ENCODE measurements at regions not wholly inside any gene's neighbourhood (a gene's known extent, or its start where the extent isn't known, plus 50 kb on each side); places are given as distances from the start of the nearest gene placed in this dataset.
"Not testable (repeated sequence)": the region's sequence is repeated elsewhere in the genome, so short reads cannot be mapped to it uniquely, and the experiment has no call there.

DNA sequence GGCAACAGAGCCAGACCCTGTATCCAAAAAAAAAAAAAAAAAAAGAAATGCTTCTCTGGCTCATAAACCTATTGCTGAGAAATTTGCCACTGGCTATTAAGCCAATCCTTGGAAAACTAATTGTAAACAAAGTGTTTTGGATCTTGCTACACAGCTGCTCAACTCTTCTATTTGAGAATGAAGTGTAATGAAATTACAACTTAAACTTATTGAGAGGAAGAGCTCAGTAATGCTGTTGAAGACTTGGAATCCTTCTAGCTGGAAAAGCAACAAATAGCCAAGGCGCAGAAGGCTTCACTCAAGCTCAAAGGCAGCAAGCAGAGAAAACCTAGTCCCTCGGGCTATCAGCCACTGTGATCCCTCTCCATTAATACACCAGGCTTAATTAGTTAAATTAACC is 99.6 kb upstream of the ZNF438 start:
- DNase-seq, result no peak
- no peaks in the 10 kb centered on the region for H3K27me3 Mint-ChIP-seq
- no peaks in the 10 kb centered on the region for H3K9me3 Mint-ChIP-seq
- peaks cover 30% of the 10 kb centered on the region for H3K4me1 Mint-ChIP-seq
- CTCF ChIA-PET, result interaction anchor here (1.1 to 1.2 kb wide), 2 partner anchors 9 to 47 kb away, joined by 3 to 5 read pairs; no protein-coding TSS in a partner anchor
- no peaks in the 10 kb centered on the region for H3K36me3 Mint-ChIP-seq
- no peak overlapping the region for H3K4me3 Mint-ChIP-seq
- H3K27ac Mint-ChIP-seq, result no peak overlapping the region

- H3K9me3 Mint-ChIP-seq, result no peaks in the 10 kb centered on the region
- H3K4me3 Mint-ChIP-seq, result peak overlapping the region; percentile 47
- peak overlapping the region; percentile 20 for H3K27ac Mint-ChIP-seq
- H3K36me3 Mint-ChIP-seq, result no peaks in the 10 kb centered on the region
- H3K4me1 Mint-ChIP-seq, result peaks cover 45% of the 10 kb centered on the region
- H3K27me3 Mint-ChIP-seq, result no peaks in the 10 kb centered on the region
- CTCF ChIA-PET, result no interaction called here
- no peak for DNase-seq
Measured at GRCh38 chr10:31132681-31133244, 101.1 kb upstream of the ZNF438 start.

- Mint-ChIP-seq H3K9me3 (no peaks in the 10 kb centered on the region), H3K36me3 (no peaks in the 10 kb centered on the region), H3K4me1 (peaks cover 46% of the 10 kb centered on the region), H3K27ac (peak overlapping the region; percentile 65), H3K27me3 (no peaks in the 10 kb centered on the region), H3K4me3 (peak overlapping the region; percentile 47)
- CTCF ChIA-PET, result no interaction called here
- no peak for DNase-seq
Measured at GRCh38 chr10:31133251-31133791, 101.7 kb upstream of the ZNF438 start.

DNA sequence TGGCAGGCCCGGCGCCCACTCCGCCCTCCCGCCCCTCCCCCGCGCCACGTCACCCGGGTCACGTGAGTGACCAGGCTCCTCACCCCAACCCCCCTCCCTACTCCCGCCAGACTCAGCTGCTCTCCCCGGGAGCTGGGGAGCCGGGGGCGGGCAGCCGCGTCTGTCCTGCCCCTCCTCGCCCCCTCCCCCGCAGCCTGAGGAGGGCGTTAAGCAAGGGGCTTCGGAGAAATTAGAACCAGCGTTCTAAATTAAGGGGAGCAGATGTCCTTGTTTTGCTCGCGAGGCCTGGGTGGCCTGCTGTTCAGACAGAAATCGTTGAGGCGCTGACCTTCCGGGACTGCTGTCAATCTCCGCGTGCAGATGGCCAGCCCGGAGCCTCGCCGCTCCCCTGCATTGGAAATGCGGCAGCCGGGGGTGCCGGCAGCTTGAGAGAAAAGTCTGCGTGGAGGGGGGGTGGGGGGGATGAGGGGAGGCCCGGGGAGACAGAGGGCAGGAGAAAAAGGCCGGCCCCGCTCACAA is 102.2 kb upstream of the ZNF438 start:
- H3K27ac Mint-ChIP-seq, result peak overlapping the region; percentile 68
- H3K27me3 Mint-ChIP-seq, result no peaks in the 10 kb centered on the region
- peak; percentile 76 for DNase-seq
- peak overlapping the region; percentile 47 for H3K4me3 Mint-ChIP-seq
- H3K9me3 Mint-ChIP-seq, result no peaks in the 10 kb centered on the region
- no peaks in the 10 kb centered on the region for H3K36me3 Mint-ChIP-seq
- H3K4me1 Mint-ChIP-seq, result peaks cover 46% of the 10 kb centered on the region
- CTCF ChIA-PET, result no interaction called here

GRCh38 chr10:31134311-31134952 is 102.8 kb upstream of the ZNF438 start:
- Mint-ChIP-seq H3K27ac (peak overlapping the region; percentile 87), H3K4me1 (peaks cover 46% of the 10 kb centered on the region), H3K36me3 (no peaks in the 10 kb centered on the region), H3K9me3 (no peaks in the 10 kb centered on the region), H3K4me3 (peak overlapping the region; percentile 66), H3K27me3 (no peaks in the 10 kb centered on the region)
- peak; percentile 24 for DNase-seq
- CTCF ChIA-PET, result no interaction called here

GRCh38 chr10:31135171-31135570 is 103.5 kb upstream of the ZNF438 start:
- peak overlapping the region; percentile 66 for H3K4me3 Mint-ChIP-seq
- H3K9me3 Mint-ChIP-seq, result no peaks in the 10 kb centered on the region
- H3K27ac Mint-ChIP-seq, result peak overlapping the region; percentile 87
- peaks cover 46% of the 10 kb centered on the region for H3K4me1 Mint-ChIP-seq
- DNase-seq, result no peak
- CTCF ChIA-PET, result interaction anchor here (1.3 kb wide), 1 partner anchor 51 kb away, joined by 5 read pairs; no protein-coding TSS in a partner anchor
- H3K27me3 Mint-ChIP-seq, result no peaks in the 10 kb centered on the region
- no peaks in the 10 kb centered on the region for H3K36me3 Mint-ChIP-seq

DNA sequence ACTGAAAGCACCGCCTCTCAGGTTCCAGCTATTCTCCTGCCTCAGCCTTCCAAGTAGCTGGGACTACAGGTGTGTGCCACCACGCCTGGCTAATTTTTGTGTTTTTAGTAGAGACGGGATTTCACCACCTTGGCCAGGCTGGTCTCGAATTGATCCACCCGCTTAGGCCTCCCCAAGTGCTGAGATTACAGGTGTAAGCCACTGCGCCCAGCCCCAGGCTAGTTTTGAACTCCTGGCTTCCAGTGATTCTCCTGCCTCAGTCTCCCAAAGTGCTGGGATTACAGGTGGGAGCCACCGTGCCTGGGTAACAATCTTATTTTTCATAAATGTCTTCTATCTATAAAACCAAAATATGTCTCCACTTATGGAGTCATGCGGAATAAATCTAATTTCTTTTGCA is 104.1 kb upstream of the ZNF438 start:
- H3K9me3 Mint-ChIP-seq, DNase-seq, H3K27me3 Mint-ChIP-seq, H3K36me3 Mint-ChIP-seq, H3K4me3 Mint-ChIP-seq: not testable (repeated sequence)
- Mint-ChIP-seq H3K27ac (peak overlapping the region; percentile 87), H3K4me1 (peaks cover 46% of the 10 kb centered on the region)
- CTCF ChIA-PET, result interaction anchor here (1.3 kb wide), 1 partner anchor 52 kb away, joined by 5 read pairs; no protein-coding TSS in a partner anchor

DNA sequence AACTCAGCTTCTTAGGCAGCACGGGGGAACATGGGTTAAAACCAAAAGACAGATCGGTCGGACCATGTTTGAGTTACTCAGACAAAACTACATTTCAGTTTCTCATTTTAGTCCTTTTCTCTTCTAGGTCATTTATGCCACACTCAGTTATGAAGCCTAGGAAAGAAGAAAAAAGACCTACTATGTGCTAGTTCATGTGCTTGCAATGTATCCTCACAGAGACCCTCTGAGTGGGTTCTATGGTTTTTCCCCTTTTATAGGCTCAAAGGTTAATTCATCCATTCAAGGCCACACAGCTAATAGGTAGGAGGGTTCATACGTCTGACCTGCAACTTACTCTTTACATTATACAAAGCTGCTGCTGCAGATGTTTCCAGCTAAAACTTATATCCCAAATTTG is 104.7 kb upstream of the ZNF438 start:
- Mint-ChIP-seq H3K36me3 (no peaks in the 10 kb centered on the region), H3K4me3 (no peak overlapping the region), H3K27ac (peak overlapping the region; percentile 82), H3K4me1 (peaks cover 46% of the 10 kb centered on the region), H3K9me3 (no peaks in the 10 kb centered on the region), H3K27me3 (no peaks in the 10 kb centered on the region)
- CTCF ChIA-PET, result interaction anchor here (1.3 kb wide), 1 partner anchor 53 kb away, joined by 5 read pairs; no protein-coding TSS in a partner anchor
- no peak for DNase-seq

- Mint-ChIP-seq H3K9me3 (no peaks in the 10 kb centered on the region), H3K4me3 (no peak overlapping the region), H3K27ac (peak overlapping the region; percentile 82), H3K4me1 (peaks cover 46% of the 10 kb centered on the region), H3K27me3 (no peaks in the 10 kb centered on the region), H3K36me3 (no peaks in the 10 kb centered on the region)
- CTCF ChIA-PET, result no interaction called here
- DNase-seq, result peak; percentile 25
Measured at GRCh38 chr10:31136930-31137885, 105.5 kb upstream of the ZNF438 start.

DNA sequence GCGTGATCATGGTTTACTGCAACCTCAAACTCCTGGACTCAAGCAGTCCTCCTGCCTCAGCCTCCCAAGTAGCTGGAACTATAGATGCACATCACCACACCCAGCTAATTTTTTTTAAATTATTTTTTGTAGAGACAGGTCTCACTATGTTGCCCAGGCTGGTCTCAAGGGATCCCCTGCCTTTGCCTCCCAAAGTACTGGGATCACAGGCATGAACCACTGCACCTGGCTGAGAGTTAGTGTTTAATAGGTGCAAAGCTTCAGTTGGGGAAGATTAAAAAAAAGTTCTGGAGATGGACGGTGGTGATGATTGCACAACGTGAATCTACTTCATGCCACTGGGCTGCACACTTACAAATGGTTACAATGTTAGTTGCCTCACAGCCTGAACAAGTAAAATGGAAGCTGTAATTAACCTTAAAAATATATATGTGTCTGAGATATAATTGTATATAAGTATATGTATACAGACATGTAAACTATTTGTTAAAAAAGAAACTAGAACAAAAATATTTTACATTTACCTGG is 106.4 kb upstream of the ZNF438 start:
- Mint-ChIP-seq H3K27ac (no peak overlapping the region), H3K27me3 (no peaks in the 10 kb centered on the region), H3K4me1 (peaks cover 42% of the 10 kb centered on the region), H3K36me3 (no peaks in the 10 kb centered on the region), H3K4me3 (no peak overlapping the region), H3K9me3 (no peaks in the 10 kb centered on the region)
- CTCF ChIA-PET, result no interaction called here
- DNase-seq, result no peak

DNA sequence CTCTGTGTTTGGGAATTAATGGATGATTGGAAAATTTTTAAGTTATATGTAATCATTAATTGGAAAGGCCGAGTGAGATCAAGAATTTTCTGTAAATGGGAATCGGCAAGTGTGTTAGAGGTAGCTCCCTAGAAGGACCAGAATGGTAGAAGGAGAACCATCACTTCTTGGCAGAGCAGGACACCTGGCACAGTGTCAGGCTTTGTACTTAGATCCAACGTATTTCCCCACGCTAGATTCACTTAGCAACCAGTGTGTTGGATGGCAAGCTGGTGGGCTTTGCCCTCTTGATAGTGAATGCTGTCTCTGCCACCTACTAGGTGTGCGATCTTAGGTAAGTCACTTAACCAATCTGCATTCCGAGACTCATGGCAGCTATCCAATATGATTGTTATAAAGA is 107.8 kb upstream of the ZNF438 start:
- H3K9me3 Mint-ChIP-seq, result no peaks in the 10 kb centered on the region
- H3K4me3 Mint-ChIP-seq, result no peak overlapping the region
- H3K4me1 Mint-ChIP-seq, result peaks cover 34% of the 10 kb centered on the region
- H3K36me3 Mint-ChIP-seq, result no peaks in the 10 kb centered on the region
- CTCF ChIA-PET, result no interaction called here
- DNase-seq, result no peak
- no peaks in the 10 kb centered on the region for H3K27me3 Mint-ChIP-seq
- H3K27ac Mint-ChIP-seq, result no peak overlapping the region

DNA sequence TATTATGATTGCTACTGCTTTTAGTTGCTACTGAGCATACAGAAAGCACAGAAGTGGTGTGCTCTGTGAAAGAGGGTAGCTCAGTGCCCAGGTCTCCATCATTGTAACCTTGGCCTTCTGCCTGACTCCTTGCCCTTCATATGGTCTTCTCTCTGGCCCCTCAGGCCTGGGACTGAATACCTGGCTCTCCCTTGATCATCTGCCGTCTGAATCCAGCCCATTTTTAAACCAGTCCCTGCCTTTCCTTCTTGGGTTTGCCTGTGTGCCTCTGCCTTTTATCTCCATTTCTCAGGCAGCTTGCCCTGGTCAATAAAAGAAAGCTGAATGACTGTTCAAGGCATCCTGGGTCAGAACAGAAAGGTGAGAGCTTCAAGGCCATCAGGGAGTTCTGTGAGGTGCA is 109.1 kb upstream of the ZNF438 start:
- no peak for DNase-seq
- Mint-ChIP-seq H3K9me3 (no peaks in the 10 kb centered on the region), H3K27me3 (no peaks in the 10 kb centered on the region), H3K4me3 (no peak overlapping the region), H3K4me1 (peaks cover 24% of the 10 kb centered on the region), H3K27ac (no peak overlapping the region), H3K36me3 (no peaks in the 10 kb centered on the region)
- CTCF ChIA-PET, result no interaction called here

GRCh38 chr10:31142026-31142425 is 110.4 kb upstream of the ZNF438 start:
- no peaks in the 10 kb centered on the region for H3K9me3 Mint-ChIP-seq
- H3K4me3 Mint-ChIP-seq, result no peak overlapping the region
- CTCF ChIA-PET, result no interaction called here
- H3K4me1 Mint-ChIP-seq, result peaks cover 23% of the 10 kb centered on the region
- H3K27ac Mint-ChIP-seq, result no peak overlapping the region
- no peak for DNase-seq
- no peaks in the 10 kb centered on the region for H3K36me3 Mint-ChIP-seq
- no peaks in the 10 kb centered on the region for H3K27me3 Mint-ChIP-seq

DNA sequence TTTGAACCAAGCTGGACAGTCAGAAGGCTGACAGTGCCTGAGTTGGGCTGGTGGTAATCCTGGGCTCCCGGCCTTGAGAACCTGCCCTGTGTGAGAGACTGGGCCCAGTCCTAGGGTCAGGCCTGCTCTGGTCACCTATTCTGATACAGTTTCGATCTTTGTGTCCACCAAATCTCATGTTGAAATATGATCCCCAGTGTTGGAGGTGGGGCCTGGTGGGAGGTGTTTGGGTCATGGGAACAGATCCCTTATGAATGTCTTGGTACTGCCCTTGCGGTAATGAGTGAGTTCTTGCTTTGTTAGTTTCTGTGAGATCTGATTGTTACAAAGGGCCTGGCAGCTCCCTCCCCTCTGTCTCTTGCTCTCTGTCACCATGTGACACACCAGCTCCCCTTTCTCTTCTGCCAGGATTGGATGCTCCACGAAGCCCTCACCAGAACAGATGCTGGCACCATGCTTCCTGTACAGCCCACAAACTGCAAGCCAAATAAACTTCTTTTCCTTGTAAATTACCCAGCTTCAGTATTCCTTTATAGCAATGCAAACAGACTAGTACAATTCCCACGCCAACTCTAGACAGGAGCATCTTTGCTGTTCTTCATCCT is 111.8 kb upstream of the ZNF438 start:
- H3K27ac Mint-ChIP-seq, result no peak overlapping the region
- DNase-seq, result no peak
- H3K4me3 Mint-ChIP-seq, result no peak overlapping the region
- peaks cover 17% of the 10 kb centered on the region for H3K4me1 Mint-ChIP-seq
- CTCF ChIA-PET, result no interaction called here
- H3K36me3 Mint-ChIP-seq, result no peaks in the 10 kb centered on the region
- no peaks in the 10 kb centered on the region for H3K27me3 Mint-ChIP-seq
- no peaks in the 10 kb centered on the region for H3K9me3 Mint-ChIP-seq

All from activated naive CD4-positive, alpha-beta T cell treated with anti-CD3 and anti-CD28 coated beads, Interleukin-2, amount 10 ng/mL, durations not matched to agents 7 days and 5 days (primary cell).